T-cell (primary cell): ENCODE measurements at regions not wholly inside any gene's neighbourhood (a gene's known extent, or its start where the extent isn't known, plus 50 kb on each side); places are given as distances from the start of the nearest gene placed in this dataset.

Source experiments
- ATAC-seq, 4 experiments: fragments of 200-7000 bp in 3 of 4; fragments of 150-1000 bp in 1 of 4; cut with Tn5 transposase; replicated peaks in 1 of 4; 1 replicate in 3 of 4; 2 replicates in 1 of 4; pipeline ENCODE4 v1.10.0; 2021; ENCODE audit warnings: moderate library complexity in 3 of 4, mild to moderate bottlenecking in 2 of 4, moderate number of reproducible peaks in 1 of 4
- CTCF ChIA-PET, 2 donors: fragments of 300-600 bp; sonication (Branson Sonifier 250); formaldehyde crosslinking; loops; one replicate each; lab custom pipeline; 2022; ENCODE audit warnings: antibody characterized with exemption in 2 of 2; lab: Charles Lee
- POLR2A ChIA-PET, 2 donors: fragments of 300-600 bp; sonication (Branson Sonifier 250); formaldehyde crosslinking; loops; one replicate each; lab custom pipeline; 2022; ENCODE audit warnings: antibody characterized with exemption in 2 of 2; lab: Charles Lee
- DNase-seq, 35 experiments: peaks; one replicate each; pipeline versions ENCODE4 v3.0.0 to v3.0.0-alpha.2; 2013 to 2023
- H3K27ac ChIP-seq: one replicate; pipeline ENCODE4 v1.5.1; 2013; ENCODE audit warnings: low read length
- H3K27me3 ChIP-seq, 2 experiments: replicated peaks in 1 of 2; 1 replicate in 1 of 2; 2 replicates in 1 of 2; pipeline versions ENCODE4 v1.6.1 to v1.7.0; 2013; ENCODE audit warnings: low read length in 1 of 2, mixed read lengths in 1 of 2; ENCODE audit not compliant: control insufficient read depth in 2 of 2, insufficient read depth in 2 of 2; ENCODE audit errors: extremely low read depth in 1 of 2
- H3K36me3 ChIP-seq, 2 donors: 1 replicate in 1 of 2; 2 replicates in 1 of 2; pipeline versions ENCODE4 v1.6.1 to v1.7.0; 2013; ENCODE audit warnings: low read length in 1 of 2; ENCODE audit not compliant: control insufficient read depth in 2 of 2, insufficient read depth in 1 of 2; ENCODE audit errors: extremely low read depth in 1 of 2
- H3K4me1 ChIP-seq, 2 experiments: 1 replicate in 1 of 2; 2 replicates in 1 of 2; pipeline versions ENCODE4 v1.6.1 to v1.7.0; 2013; ENCODE audit warnings: low read length in 2 of 2, mixed read lengths in 1 of 2; ENCODE audit not compliant: insufficient read depth in 2 of 2, control insufficient read depth in 1 of 2; ENCODE audit errors: extremely low read depth in 1 of 2
- H3K4me3 ChIP-seq, 2 donors: 1 replicate in 1 of 2; 2 replicates in 1 of 2; pipeline versions ENCODE4 v1.5.1 to v1.7.0; 2013; ENCODE audit warnings: mild to moderate bottlenecking in 2 of 2, low read length in 1 of 2, moderate library complexity in 1 of 2; ENCODE audit not compliant: control insufficient read depth in 1 of 2; ENCODE audit errors: extremely low read depth in 1 of 2
- H3K9me3 ChIP-seq: 2 replicates; pipeline ENCODE4 v1.7.0; 2013
- H3K27ac Mint-ChIP-seq, 2 donors: one replicate each; pipeline ENCODE4 v1.8.0; 2020 to 2021; ENCODE audit warnings: mild to moderate bottlenecking in 2 of 2, mixed read lengths in 2 of 2
- H3K27me3 Mint-ChIP-seq, 2 donors: one replicate each; pipeline ENCODE4 v1.8.0; 2021 to 2022; ENCODE audit warnings: mixed read lengths in 2 of 2
- H3K36me3 Mint-ChIP-seq: one replicate; pipeline ENCODE4 v1.8.0; 2021; ENCODE audit warnings: mixed read lengths
- H3K4me1 Mint-ChIP-seq, 3 donors: one replicate each; pipeline ENCODE4 v1.8.0; 2020 to 2022; ENCODE audit warnings: mixed read lengths in 3 of 3, mild to moderate bottlenecking in 1 of 3
- H3K4me3 Mint-ChIP-seq, 3 donors: one replicate each; pipeline ENCODE4 v1.8.0; 2020 to 2022; ENCODE audit warnings: mild to moderate bottlenecking in 3 of 3, mixed read lengths in 3 of 3, moderate library complexity in 3 of 3
- H3K9me3 Mint-ChIP-seq, 3 donors: one replicate each; pipeline ENCODE4 v1.8.0; 2020 to 2022; ENCODE audit warnings: mixed read lengths in 3 of 3
- WGBS: methylation state at CpG from one replicate; pipeline ENCODE4 v1.1.5; 2013; ENCODE audit warnings: missing lambda C conversion rate; ENCODE audit not compliant: insufficient coverage; 5-methylcytosine and 5-hydroxymethylcytosine counted together

GRCh38 chr9:71233646-71234045 lies 112.2 kb upstream of the TRPM3 start:
- H3K27ac Mint-ChIP-seq, result no peak overlapping the region
- no CpG with 5 or more reads among the region's 1 CpG for WGBS
- no peak overlapping the region for H3K4me3 Mint-ChIP-seq
- Histone ChIP-seq H3K27ac (no peak overlapping the region), H3K36me3 (no peaks in the 10 kb centered on the region), H3K4me1 (no peaks in the 10 kb centered on the region), H3K4me3 (no peak overlapping the region), H3K9me3 (no peaks in the 10 kb centered on the region), H3K27me3 (no peaks in the 10 kb centered on the region)
- ATAC-seq (no peak), DNase-seq (no peak)
- no peaks in the 10 kb centered on the region for H3K27me3 Mint-ChIP-seq
- ChIA-PET CTCF (no interaction called here), POLR2A (no interaction called here)
- peaks cover 0 to 4% (median 0%) of the 10 kb centered on the region in 3 donors for H3K9me3 Mint-ChIP-seq
- no peaks in the 10 kb centered on the region for H3K4me1 Mint-ChIP-seq
- no peaks in the 10 kb centered on the region for H3K36me3 Mint-ChIP-seq

GRCh38 chr9:71223953-71224538 lies 102.6 kb upstream of the TRPM3 start:
- peaks cover 1 to 5% of the 10 kb centered on the region in 2 donors for H3K27me3 Mint-ChIP-seq
- H3K36me3 Mint-ChIP-seq, result no peaks in the 10 kb centered on the region
- whole genome bisulfite sequencing, result 80% methylated on average over 1 of the region's 1 CpG
- Histone ChIP-seq H3K27ac (no peak overlapping the region), H3K9me3 (no peaks in the 10 kb centered on the region), H3K27me3 (peaks cover 0 to 4% of the 10 kb centered on the region in 2 experiments), H3K4me1 (no peaks in the 10 kb centered on the region), H3K4me3 (no peak overlapping the region), H3K36me3 (no peaks in the 10 kb centered on the region)
- ATAC-seq (no peak), DNase-seq (no peak)
- H3K4me3 Mint-ChIP-seq, result no peak overlapping the region
- ChIA-PET CTCF (no interaction called here), POLR2A (no interaction called here)
- H3K27ac Mint-ChIP-seq, result no peak overlapping the region
- H3K9me3 Mint-ChIP-seq, result no peaks in the 10 kb centered on the region
- no peaks in the 10 kb centered on the region for H3K4me1 Mint-ChIP-seq

DNA sequence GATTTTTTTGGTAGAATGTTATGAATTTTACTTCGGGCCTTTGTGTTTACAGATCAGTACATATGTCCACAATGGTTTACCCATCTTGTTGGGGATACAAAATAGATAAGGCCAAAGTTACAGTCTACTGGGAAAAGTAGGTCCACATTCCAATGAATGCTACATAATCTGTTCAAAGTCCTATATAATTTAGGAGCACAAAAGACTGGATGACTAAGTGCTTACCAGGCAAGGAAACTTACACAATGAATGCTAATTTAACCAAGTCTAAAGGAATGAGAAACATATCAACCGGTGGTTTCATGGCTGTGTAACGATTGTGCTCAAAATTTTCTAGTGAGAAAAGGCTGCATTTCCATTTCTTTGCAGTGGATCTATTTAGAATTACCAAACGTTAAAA lies 97.4 kb upstream of the TRPM3 start:
- DNase-seq, result no peak
- 67% methylated on average over 2 of the region's 4 CpGs for WGBS

DNA sequence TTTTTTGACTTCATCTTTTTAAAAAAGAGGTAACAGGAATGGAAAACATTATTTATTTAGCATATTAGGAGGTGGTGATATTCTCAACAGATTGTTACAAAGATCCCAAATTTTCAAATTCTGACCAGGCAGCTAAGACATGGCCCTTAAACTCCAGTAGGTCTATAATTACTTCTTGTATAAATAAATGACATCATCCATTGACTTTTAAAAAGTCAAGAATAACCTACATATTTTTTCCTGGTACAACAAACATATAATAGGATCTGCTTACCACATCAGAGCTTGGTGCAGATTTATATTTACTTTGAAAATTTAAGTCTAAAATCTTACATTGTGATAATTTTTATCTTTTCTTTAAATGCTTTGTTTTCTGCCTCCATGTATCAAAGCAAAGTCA lies 92.2 kb upstream of the TRPM3 start:
- H3K27me3 ChIP-seq, result no peaks in the 10 kb centered on the region
- Mint-ChIP-seq H3K27me3 (peaks cover 0 to 3% of the 10 kb centered on the region in 2 donors), H3K9me3 (peaks cover 4 to 14% (median 7%) of the 10 kb centered on the region in 3 donors), H3K4me3 (no peak overlapping the region), H3K27ac (no peak overlapping the region), H3K4me1 (no peaks in the 10 kb centered on the region), H3K36me3 (no peaks in the 10 kb centered on the region)
- no peaks in the 10 kb centered on the region for H3K9me3 ChIP-seq
- H3K4me3 ChIP-seq, result no peak overlapping the region
- no peak overlapping the region for H3K27ac ChIP-seq
- no peak for ATAC-seq
- H3K36me3 ChIP-seq, result no peaks in the 10 kb centered on the region
- no peak for DNase-seq
- POLR2A ChIA-PET, result no interaction called here
- CTCF ChIA-PET, result interaction anchor here (0.5 to 0.6 kb wide), 2 partner anchors 19 to 1416 kb away, joined by 3 to 10 read pairs; no protein-coding TSS in a partner anchor
- no peaks in the 10 kb centered on the region for H3K4me1 ChIP-seq

More for the DNA sequence above, 97.4 kb upstream of the TRPM3 start:
- Mint-ChIP-seq H3K4me3 (no peak overlapping the region), H3K36me3 (no peaks in the 10 kb centered on the region), H3K4me1 (no peaks in the 10 kb centered on the region), H3K27ac (no peak overlapping the region), H3K27me3 (peaks cover 1 to 8% of the 10 kb centered on the region in 2 donors), H3K9me3 (peaks cover 0 to 9% (median 3%) of the 10 kb centered on the region in 3 donors)
- Histone ChIP-seq H3K9me3 (no peaks in the 10 kb centered on the region), H3K27me3 (peaks cover 0 to 4% of the 10 kb centered on the region in 2 experiments), H3K4me1 (no peaks in the 10 kb centered on the region), H3K27ac (no peak overlapping the region), H3K36me3 (no peaks in the 10 kb centered on the region), H3K4me3 (no peak overlapping the region)
- CTCF ChIA-PET, result no interaction called here
- POLR2A ChIA-PET, result no interaction called here
- ATAC-seq, result no peak

DNA sequence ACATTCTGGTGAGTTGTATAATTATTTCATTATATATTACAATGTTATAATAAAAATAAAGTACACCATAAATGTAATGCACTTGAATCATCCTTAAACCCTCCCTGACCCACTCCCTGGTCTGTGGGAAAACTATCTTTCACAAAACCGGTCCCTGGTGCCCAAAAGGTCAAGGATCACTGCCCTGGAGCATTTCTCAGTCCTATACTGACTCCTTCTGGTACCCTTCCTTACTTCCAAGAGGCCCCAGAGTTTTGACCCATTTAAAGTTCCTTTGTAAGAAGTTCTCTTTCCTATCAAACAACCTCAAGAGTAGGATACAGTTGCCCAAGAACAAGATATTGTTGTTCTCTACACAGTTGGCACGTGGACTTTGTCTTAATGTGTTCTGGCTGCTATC lies 88.9 kb upstream of the TRPM3 start:
- no peak overlapping the region for H3K27ac ChIP-seq
- Mint-ChIP-seq H3K4me1 (no peaks in the 10 kb centered on the region), H3K27me3 (no peaks in the 10 kb centered on the region), H3K36me3 (no peaks in the 10 kb centered on the region), H3K9me3 (peaks cover 4 to 14% (median 7%) of the 10 kb centered on the region in 3 donors), H3K4me3 (no peak overlapping the region), H3K27ac (no peak overlapping the region)
- CTCF ChIA-PET, result no interaction called here
- no peaks in the 10 kb centered on the region for H3K36me3 ChIP-seq
- WGBS, result 30% methylated on average over 1 of the region's 2 CpGs
- no peaks in the 10 kb centered on the region for H3K9me3 ChIP-seq
- H3K4me3 ChIP-seq, result no peak overlapping the region
- no peaks in the 10 kb centered on the region for H3K4me1 ChIP-seq
- no peak for ATAC-seq
- POLR2A ChIA-PET, result no interaction called here
- no peak for DNase-seq
- H3K27me3 ChIP-seq, result no peaks in the 10 kb centered on the region

- peaks cover 4 to 14% (median 7%) of the 10 kb centered on the region in 3 donors for H3K9me3 Mint-ChIP-seq
- H3K27me3 ChIP-seq, result no peaks in the 10 kb centered on the region
- H3K36me3 ChIP-seq, result no peaks in the 10 kb centered on the region
- no peak overlapping the region for H3K4me3 Mint-ChIP-seq
- H3K4me3 ChIP-seq, result no peak overlapping the region
- H3K4me1 Mint-ChIP-seq, result no peaks in the 10 kb centered on the region
- no peak overlapping the region for H3K27ac ChIP-seq
- H3K4me1 ChIP-seq, result no peaks in the 10 kb centered on the region
- H3K27ac Mint-ChIP-seq, result no peak overlapping the region
- ATAC-seq (no peak), DNase-seq (no peak)
- H3K9me3 ChIP-seq, result no peaks in the 10 kb centered on the region
- POLR2A ChIA-PET, result no interaction called here
- H3K27me3 Mint-ChIP-seq, result no peaks in the 10 kb centered on the region
- 88% methylated on average over 6 of the region's 7 CpGs for WGBS
- H3K36me3 Mint-ChIP-seq, result no peaks in the 10 kb centered on the region
- CTCF ChIA-PET, result no interaction called here
These were observed 88.5 kb upstream of the TRPM3 start for GRCh38 chr9:71209890-71210289.

DNA sequence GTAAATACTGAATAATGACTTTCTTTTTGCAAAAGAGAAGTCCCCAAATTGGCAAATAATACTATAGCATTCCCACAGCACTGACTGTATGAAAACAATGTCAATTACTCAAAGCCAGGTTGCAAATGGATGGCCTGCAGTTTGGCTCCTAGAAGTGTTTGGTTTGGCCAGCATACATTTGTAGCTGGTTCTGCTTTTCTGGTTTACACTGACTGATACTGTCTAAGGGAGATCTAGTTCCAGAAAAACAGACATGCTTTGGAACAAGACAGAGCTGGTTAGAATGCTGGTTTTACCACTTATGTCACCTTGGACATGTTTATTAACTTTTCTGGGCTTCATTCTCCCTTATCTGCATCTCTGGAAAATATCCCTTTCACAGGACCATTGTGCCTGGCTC lies 81.5 kb upstream of the TRPM3 start:
- no peak overlapping the region for H3K27ac ChIP-seq
- Mint-ChIP-seq H3K4me1 (no peaks in the 10 kb centered on the region), H3K27ac (no peak overlapping the region), H3K36me3 (no peaks in the 10 kb centered on the region), H3K27me3 (no peaks in the 10 kb centered on the region), H3K9me3 (peaks cover 0 to 8% (median 0%) of the 10 kb centered on the region in 3 donors), H3K4me3 (no peak overlapping the region)
- H3K36me3 ChIP-seq, result no peaks in the 10 kb centered on the region
- no peak for DNase-seq
- H3K4me1 ChIP-seq, result no peaks in the 10 kb centered on the region
- no peak for ATAC-seq
- no peak overlapping the region for H3K4me3 ChIP-seq
- no peaks in the 10 kb centered on the region for H3K27me3 ChIP-seq
- ChIA-PET POLR2A (no interaction called here), CTCF (interaction anchor here in 1 of 2 donors (0.5 kb wide), 1 partner anchor 23 kb away, joined by 6 read pairs; no protein-coding TSS in a partner anchor)
- no peaks in the 10 kb centered on the region for H3K9me3 ChIP-seq
